Islet of Langerhans (tissue), 1 donor: ENCODE measurements at regions not wholly inside any gene's neighbourhood (a gene's known extent, or its start where the extent isn't known, plus 50 kb on each side); places are given as distances from the start of the nearest gene placed in this dataset.

ENCODE experiments used
- FAIRE-seq: peaks from one replicate; lab custom pipeline; 2011; peaks lifted over from hg19 to GRCh38; lab: Jason Lieb, UNC

- FAIRE-seq, result no peak
These were observed 1348.5 kb downstream of the PCDH9 start for GRCh38 chr13:65881561-65882155.

- FAIRE-seq, result no peak
These were observed 1355.1 kb downstream of the PCDH9 start for GRCh38 chr13:65875031-65875430.

DNA sequence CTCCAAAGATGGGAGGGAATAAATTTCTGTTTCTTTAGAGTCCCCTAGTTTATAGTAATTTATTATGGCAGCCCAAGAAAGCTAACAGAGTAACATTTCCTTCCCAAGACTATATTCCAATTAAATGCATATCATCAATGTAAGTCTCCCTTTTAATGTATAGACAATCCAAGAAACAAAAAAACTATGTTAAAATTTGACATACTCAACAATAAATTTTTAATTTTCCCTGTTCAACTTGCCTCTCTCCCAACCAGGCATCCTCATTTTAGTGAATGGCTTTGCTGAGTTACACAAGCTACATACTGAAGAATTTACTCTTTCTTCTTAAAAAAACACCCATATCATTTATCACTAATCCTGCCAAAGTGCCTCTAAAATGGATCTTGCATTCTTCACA is 1357.7 kb downstream of the PCDH9 start:
- no peak for FAIRE-seq

DNA sequence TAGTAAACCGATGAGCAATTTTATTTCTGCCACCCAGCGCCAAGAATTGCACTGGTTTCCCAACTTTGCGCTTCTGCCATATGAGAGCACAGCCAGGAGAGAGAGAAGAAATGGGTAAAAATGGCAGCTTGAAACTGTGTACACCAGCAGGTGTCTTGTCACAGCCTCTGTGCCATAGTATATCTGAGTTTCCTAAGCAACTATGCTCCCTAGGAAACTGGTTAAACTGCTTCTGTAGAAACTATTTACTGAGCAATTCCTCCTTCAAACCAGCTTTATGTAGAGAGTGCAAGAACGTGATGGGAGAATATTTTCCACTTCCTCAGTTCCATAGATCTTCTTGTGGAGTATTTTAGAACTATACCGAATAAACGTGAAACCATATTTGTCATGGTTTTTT is 1361.3 kb downstream of the PCDH9 start:
- FAIRE-seq, result no peak

GRCh38 chr13:65868099-65868498 is 1362.0 kb downstream of the PCDH9 start:
- no peak for FAIRE-seq

- no peak for FAIRE-seq
These were observed 1364.0 kb downstream of the PCDH9 start for GRCh38 chr13:65866138-65866537.

GRCh38 chr13:65865206-65865605 is 1364.9 kb downstream of the PCDH9 start:
- no peak for FAIRE-seq

DNA sequence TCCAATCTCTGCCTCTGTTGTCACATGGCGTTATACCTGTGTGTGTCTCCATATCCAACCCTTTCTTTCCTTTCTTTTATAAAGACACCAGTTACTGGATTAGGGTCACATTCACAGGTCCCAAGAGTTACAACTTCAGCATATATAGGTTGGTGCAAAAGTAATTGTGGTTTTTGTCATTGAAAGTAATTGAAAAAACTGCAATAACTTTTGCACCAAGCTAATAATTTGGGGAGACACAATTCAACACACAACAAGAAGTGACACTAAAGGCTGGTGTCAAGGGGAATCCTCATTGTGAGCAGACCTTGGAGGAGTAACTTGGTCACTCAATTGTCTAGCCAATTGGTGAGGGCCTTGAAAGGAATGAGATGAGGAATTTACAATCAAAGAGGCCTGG is 1366.1 kb downstream of the PCDH9 start:
- no peak for FAIRE-seq

DNA sequence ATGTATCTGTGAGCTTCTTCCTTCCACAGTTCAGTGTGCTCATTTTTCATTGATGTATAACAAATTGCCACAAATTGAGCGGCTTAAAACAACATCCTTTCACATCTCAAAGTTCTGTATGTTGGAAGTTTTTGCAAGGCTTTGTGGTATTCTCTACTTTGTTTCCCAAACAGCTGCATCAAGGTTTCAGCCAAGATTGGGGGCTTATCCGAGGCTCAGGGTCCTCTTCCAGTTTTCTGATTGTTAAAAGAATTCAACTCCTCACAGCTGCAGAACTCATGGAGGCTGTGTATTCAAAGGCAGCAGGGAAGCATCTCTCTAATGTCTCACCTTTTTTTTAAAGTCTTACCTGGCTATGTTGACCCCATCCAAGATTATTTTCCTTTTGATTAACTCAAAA is 1369.8 kb downstream of the PCDH9 start:
- FAIRE-seq, result no peak

- no peak for FAIRE-seq
These were observed 1372.1 kb downstream of the PCDH9 start for GRCh38 chr13:65857942-65858565.

DNA sequence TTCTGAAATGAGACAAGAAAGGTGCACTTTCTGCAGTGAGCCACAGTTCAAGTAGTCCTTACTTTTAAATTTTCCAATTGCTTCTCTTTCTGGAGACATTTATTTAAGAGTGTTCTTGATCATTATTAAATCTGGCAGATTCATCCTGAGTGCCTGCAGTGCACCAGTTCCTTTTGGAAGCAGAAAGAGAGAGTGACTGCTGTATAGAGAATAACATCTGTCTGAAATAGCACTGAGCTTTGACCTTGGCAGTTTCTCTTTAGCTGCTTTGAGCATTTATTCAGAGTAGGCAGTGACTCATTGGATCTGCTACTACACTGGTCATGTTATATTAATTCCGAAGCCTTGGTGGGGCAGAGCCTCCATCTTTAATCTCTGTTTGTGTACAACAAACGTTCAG is 1373.7 kb downstream of the PCDH9 start:
- no peak for FAIRE-seq

DNA sequence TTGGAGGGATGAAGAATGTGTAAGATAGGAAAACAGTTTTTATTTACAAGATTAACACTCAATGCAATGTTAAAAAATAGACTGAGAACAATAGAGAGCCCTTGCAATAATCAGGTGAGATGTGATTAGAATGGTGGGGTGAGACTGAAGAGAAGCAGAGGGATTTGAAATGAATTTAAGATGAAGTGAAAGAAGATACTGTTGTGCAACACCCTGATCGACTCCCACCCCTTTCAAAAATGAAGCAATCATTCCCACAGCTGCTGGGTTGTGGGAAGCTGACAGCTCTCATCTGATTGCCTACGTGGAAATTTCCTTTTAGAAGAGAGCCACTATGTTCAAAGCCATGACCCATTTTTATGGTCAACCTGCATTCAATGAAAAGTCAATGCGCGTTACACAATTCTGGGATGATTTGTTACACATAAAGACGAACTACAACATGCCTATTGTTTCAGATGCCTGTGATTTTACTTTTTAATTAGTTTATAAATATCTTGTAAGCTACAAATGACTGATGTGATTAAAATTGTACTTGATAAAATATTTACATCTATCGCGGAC is 1374.8 kb downstream of the PCDH9 start:
- FAIRE-seq, result no peak

- no peak for FAIRE-seq
These were observed 1375.7 kb downstream of the PCDH9 start for GRCh38 chr13:65854431-65854830.

- FAIRE-seq, result no peak
These were observed 1385.8 kb downstream of the PCDH9 start for GRCh38 chr13:65844266-65844841.

GRCh38 chr13:65843314-65843731 is 1386.8 kb downstream of the PCDH9 start:
- no peak for FAIRE-seq

DNA sequence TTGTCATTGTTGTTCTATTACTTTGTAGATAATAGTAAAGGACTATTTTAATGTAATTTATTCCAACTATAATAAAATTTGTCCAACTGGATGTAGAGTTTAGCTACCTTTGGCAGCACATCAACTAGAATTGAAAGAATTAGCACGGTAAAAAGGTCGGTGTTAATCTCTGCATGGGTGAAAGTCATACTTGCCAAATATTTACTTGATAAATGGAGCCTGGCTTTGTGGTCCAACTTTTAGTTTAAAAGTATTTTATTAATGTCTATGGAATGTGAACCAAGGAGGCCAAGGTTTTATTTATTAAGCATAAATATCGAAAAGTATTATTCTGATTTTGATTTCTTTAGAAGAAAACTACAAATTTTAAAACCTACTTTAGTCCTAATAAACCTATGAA is 1389.0 kb downstream of the PCDH9 start:
- FAIRE-seq, result no peak

GRCh38 chr13:65836066-65836465 is 1394.1 kb downstream of the PCDH9 start:
- FAIRE-seq, result peak; percentile 43

GRCh38 chr13:65834897-65835296 is 1395.2 kb downstream of the PCDH9 start:
- no peak for FAIRE-seq

GRCh38 chr13:65830411-65831205 is 1399.5 kb downstream of the PCDH9 start:
- no peak for FAIRE-seq

GRCh38 chr13:65829241-65830008 is 1400.7 kb downstream of the PCDH9 start:
- no peak for FAIRE-seq

- no peak for FAIRE-seq
These were observed 1403.5 kb downstream of the PCDH9 start for GRCh38 chr13:65826657-65827056.

GRCh38 chr13:65825039-65825438 is 1405.1 kb downstream of the PCDH9 start:
- no peak for FAIRE-seq
